Cardiac muscle cell (in vitro differentiated cells and primary cell): ENCODE measurements at regions not wholly inside any gene's neighbourhood (a gene's known extent, or its start where the extent isn't known, plus 50 kb on each side); places are given as distances from the start of the nearest gene placed in this dataset.
A peak's percentile ranks its signal among the peaks of the same experiment; 100 is the strongest.

Experiments used
- DNase-seq, 2 donors: peaks; one replicate each; pipeline versions ENCODE4 v3.0.0 to v3.0.0-alpha.2; 2010 to 2017; ENCODE audit warnings: low read depth in 1 of 2, low spot score in 1 of 2
- H3K27ac ChIP-seq: fragments of 200-600 bp; sonication (generic); 2 replicates; pipeline ENCODE4 v1.5.1; 2016
- H3K27me3 ChIP-seq: fragments of 200-600 bp; sonication (generic); 2 replicates; pipeline ENCODE4 v1.6.0; 2016; ENCODE audit warnings: control low read depth
- H3K36me3 ChIP-seq: fragments of 200-600 bp; sonication (generic); 2 replicates; pipeline ENCODE4 v1.5.1; 2016; ENCODE audit warnings: control low read depth
- H3K4me1 ChIP-seq: fragments of 200-600 bp; sonication (generic); 2 replicates; pipeline ENCODE4 v1.8.1; 2017; ENCODE audit warnings: low read depth, mild to moderate bottlenecking, mixed run types
- H3K4me3 ChIP-seq: fragments of 200-600 bp; sonication (generic); 2 replicates; pipeline ENCODE4 v1.5.1; 2016; ENCODE audit warnings: mild to moderate bottlenecking
- H3K9me3 ChIP-seq: fragments of 200-600 bp; sonication (generic); 2 replicates; pipeline ENCODE4 v1.5.1; 2017; ENCODE audit warnings: low read depth, mild to moderate bottlenecking, control low read depth
- TF ChIP-seq, protein P1 (sequence below): IDR thresholded peaks from 2 replicates; pipeline ENCODE4 v1.5.1; 2012; ENCODE audit warnings: low read depth, mild to moderate bottlenecking, low read length

DNA sequence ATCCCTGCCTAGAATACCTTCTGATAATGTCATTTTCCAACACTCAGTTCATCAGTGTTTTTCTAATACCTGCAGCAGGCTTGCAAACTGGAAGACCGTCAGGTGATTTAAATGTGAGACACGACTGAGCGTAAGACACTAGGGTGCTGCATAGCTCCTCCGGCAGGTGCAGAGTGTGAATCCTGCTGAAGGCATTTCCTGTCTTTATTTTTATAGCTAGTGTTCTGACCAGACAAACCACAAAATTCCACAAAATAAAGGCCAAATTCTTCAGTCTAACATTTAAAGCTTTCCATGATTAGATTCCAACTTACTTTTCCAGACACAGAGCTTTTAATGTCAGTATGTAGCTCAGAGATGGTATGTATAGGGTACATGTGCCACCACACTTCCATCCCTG lies 70.7 kb downstream of the BBS10 start:
- DNase-seq: peak in 1 of 2 donors; percentile 74
- Histone ChIP-seq H3K4me3 (no peak overlapping the region), H3K27me3 (no peaks in the 10 kb centered on the region), H3K4me1 (no peaks in the 10 kb centered on the region), H3K36me3 (no peaks in the 10 kb centered on the region), H3K27ac (no peak overlapping the region), H3K9me3 (no peaks in the 10 kb centered on the region)
- TF ChIP-seq, protein P1, sequence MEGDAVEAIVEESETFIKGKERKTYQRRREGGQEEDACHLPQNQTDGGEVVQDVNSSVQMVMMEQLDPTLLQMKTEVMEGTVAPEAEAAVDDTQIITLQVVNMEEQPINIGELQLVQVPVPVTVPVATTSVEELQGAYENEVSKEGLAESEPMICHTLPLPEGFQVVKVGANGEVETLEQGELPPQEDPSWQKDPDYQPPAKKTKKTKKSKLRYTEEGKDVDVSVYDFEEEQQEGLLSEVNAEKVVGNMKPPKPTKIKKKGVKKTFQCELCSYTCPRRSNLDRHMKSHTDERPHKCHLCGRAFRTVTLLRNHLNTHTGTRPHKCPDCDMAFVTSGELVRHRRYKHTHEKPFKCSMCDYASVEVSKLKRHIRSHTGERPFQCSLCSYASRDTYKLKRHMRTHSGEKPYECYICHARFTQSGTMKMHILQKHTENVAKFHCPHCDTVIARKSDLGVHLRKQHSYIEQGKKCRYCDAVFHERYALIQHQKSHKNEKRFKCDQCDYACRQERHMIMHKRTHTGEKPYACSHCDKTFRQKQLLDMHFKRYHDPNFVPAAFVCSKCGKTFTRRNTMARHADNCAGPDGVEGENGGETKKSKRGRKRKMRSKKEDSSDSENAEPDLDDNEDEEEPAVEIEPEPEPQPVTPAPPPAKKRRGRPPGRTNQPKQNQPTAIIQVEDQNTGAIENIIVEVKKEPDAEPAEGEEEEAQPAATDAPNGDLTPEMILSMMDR: no peak

DNA sequence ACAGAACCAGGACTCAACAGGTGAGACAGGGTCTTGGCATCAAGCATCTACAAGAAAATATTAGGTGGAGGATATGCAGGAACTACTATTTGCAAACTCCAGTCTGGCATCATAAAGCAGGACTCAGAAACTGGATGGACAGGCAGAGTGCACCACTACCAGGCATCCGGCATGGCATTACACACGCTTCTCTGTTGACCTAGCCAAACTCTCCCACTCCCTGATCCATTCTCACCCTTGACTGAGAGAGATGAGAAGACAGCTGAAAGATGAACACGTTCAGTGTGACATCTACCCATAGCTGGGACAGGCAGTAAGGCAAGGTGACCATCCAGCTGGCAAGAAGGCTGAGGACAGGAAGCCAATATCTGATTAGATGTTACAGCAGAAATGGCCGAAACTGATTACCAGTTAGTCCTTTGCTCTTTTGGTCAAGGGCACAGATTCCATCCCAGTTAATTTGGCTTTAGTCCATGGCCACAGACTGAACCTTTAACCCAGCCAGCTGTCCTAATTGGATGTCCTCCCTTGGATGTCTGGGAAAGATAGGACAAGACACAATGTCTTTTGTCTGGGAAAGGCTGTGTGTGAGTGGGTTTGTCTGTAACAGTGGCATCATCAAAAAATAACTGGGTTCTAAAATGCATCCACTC lies 71.6 kb downstream of the BBS10 start:
- Histone ChIP-seq H3K4me1 (no peaks in the 10 kb centered on the region), H3K27ac (no peak overlapping the region), H3K27me3 (no peaks in the 10 kb centered on the region), H3K36me3 (no peaks in the 10 kb centered on the region), H3K4me3 (no peak overlapping the region), H3K9me3 (no peaks in the 10 kb centered on the region)
- DNase-seq: peak in 1 of 2 donors; percentile 21
- TF ChIP-seq, protein P1: no peak

DNA sequence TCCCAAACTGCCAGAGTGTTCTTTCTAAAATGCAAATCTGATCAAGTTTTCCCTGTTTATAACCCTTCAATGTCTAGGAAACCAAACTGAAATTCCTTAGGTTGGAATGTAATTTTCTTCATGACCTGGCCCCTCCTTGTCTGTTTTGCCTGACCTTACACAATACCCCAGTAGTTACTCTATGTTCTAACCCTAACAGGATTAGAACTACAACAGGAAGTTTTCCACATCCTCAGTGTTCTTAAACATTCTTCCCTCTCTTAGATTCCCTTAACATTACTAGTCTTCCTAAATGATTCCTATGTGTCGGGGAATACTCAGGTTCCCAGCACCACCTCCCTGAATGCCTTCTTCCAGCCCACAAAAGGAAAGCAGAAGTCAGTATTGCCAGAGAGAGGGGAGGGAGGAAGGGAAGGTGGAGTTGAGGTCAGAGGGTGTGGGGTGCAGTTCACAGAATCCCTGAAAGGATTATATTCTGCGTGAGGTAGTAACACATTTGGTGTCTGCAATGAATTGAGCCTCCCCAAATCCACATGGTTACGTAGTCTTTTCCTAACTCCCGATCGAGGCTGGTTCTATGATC lies 72.6 kb downstream of the BBS10 start:
- Histone ChIP-seq H3K4me1 (no peaks in the 10 kb centered on the region), H3K36me3 (no peaks in the 10 kb centered on the region), H3K27ac (no peak overlapping the region), H3K9me3 (no peaks in the 10 kb centered on the region), H3K27me3 (no peaks in the 10 kb centered on the region), H3K4me3 (no peak overlapping the region)
- peak in 1 of 2 donors; percentile 27 for DNase-seq
- TF ChIP-seq, protein P1: no peak

DNA sequence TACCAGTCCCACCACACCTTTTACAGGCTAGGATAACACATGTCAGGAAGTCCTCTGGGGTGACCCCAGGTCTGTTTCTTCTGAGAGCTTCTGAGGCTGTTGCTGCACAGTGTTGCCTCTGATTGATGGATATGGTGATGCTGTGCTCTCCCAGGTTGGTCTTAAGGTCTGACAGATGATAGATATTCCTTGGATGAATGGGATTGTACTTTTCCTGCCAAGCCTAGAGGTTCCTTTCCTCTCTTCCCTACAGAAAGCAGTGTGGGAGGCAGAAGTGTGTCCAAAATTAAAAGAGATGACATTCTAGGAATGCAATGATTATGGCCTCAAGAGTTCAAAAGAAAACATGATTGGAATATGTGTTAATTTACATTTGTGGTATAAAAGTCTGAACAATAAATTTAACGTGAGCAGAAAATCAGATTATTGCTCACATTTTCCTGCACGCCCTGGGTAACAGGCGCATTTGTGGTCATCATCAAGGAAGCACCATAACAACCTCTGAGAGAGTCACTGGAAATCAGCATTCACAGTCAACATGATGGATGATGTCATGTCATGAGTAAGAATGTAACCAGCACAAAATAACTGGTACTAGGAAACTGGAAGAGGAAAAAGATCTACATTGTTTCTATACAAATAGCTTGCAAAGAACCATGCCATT lies 73.7 kb downstream of the BBS10 start:
- peak in 1 of 2 donors; percentile 14 for DNase-seq
- no peak overlapping the region for H3K27ac ChIP-seq
- no peaks in the 10 kb centered on the region for H3K36me3 ChIP-seq
- no peak overlapping the region for H3K4me3 ChIP-seq
- no peaks in the 10 kb centered on the region for H3K4me1 ChIP-seq
- TF ChIP-seq, protein P1: no peak
- H3K27me3 ChIP-seq: no peaks in the 10 kb centered on the region
- no peaks in the 10 kb centered on the region for H3K9me3 ChIP-seq

DNA sequence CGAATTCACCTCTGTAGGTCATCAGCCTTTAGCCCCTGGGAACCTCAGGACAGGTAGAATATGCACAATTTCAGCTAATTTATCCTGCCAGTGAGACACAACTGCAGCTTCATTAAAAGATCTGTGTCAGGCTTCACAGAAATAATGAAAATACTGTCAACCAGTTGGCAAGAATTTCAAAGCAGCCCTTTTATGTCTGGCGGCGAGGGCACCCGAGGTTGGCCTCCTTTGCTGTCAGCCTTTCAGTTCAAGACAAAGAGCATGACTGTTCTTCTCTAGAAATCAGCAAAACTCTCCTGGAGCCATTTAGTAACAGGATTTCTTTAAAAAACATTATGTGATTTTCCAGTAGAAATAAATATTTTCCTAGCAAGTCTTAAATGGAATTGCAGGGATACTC lies 75.9 kb downstream of the BBS10 start:
- H3K27ac ChIP-seq: no peak overlapping the region
- TF ChIP-seq, protein P1: no peak
- no peaks in the 10 kb centered on the region for H3K36me3 ChIP-seq
- no peak for DNase-seq
- H3K4me1 ChIP-seq: no peaks in the 10 kb centered on the region
- H3K9me3 ChIP-seq: no peaks in the 10 kb centered on the region
- no peak overlapping the region for H3K4me3 ChIP-seq
- no peaks in the 10 kb centered on the region for H3K27me3 ChIP-seq
